ENCODE measurements at regions not wholly inside any gene's neighbourhood (a gene's known extent, or its start where the extent isn't known, plus 50 kb on each side); places are given as distances from the start of the nearest gene placed in this dataset.

DNA sequence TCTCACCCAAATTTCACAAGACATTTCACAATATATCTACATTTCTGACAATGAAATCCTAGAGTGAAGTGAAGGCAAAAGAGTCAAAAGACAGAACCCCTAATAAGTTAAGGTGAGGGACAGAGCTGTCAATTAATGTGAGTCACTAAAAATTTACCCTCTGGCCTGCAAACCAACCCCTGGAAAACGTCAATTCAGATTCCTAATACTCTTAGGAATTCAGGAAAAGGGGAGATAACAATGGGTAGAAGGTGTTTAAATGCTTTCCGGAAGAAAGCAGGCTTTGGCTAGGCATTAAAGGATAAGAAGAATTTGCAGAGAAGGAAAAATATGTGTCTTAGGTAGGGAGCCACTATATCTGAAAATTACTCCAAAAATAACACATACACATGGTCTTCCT is 299.6 kb downstream of the INHBA start:
- ChIA-PET CTCF (interaction anchor here (0.6 kb wide), 1 partner anchor 39 kb away, joined by 3 read pairs; no protein-coding TSS in a partner anchor), POLR2A (no interaction called here)
- H3K79me2 ChIP-seq (ENCODE audit: insufficient read depth): no peaks in the 10 kb centered on the region
- no peak overlapping the region for H3K4me3 ChIP-seq (ENCODE audit: low read depth in 2 of 2, low read length in 1 of 2)
- 63% methylated on average over 2 of the region's 2 CpGs for WGBS (ENCODE audit: low lambda C conversion rate)
- no peak overlapping the region for H3K27ac ChIP-seq (ENCODE audit: low read depth in 2 of 2, low read length in 1 of 2)
- no peaks in the 10 kb centered on the region for H3K9me2 ChIP-seq
- no peaks in the 10 kb centered on the region for H3F3A ChIP-seq (replicated peaks; ENCODE audit: insufficient read depth)
- DNase-seq: no peak
- no peaks in the 10 kb centered on the region for H4K20me1 ChIP-seq (ENCODE audit: insufficient read depth)
- H3K9me3 ChIP-seq: no peaks in the 10 kb centered on the region
- H3K27me3 ChIP-seq (ENCODE audit: insufficient read depth): no peaks in the 10 kb centered on the region
- no peak overlapping the region for H2AFZ ChIP-seq (ENCODE audit: low read depth)
- TF ChIP-seq GATA2 (CRISPR knock-in tag; IDR thresholded peaks at IDR 0.05) (no peak), RXRA (IDR thresholded peaks at IDR 0.05; ENCODE audit: borderline replicate concordance, low read depth) (no peak), NFIC (IDR thresholded peaks at IDR 0.05; ENCODE audit: borderline replicate concordance) (no peak), RAD21 (IDR thresholded peaks at IDR 0.05; ENCODE audit: low read length) (no peak)
- TF ChIP-seq, protein P1, sequence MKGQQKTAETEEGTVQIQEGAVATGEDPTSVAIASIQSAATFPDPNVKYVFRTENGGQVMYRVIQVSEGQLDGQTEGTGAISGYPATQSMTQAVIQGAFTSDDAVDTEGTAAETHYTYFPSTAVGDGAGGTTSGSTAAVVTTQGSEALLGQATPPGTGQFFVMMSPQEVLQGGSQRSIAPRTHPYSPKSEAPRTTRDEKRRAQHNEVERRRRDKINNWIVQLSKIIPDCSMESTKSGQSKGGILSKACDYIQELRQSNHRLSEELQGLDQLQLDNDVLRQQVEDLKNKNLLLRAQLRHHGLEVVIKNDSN (IDR thresholded peaks at IDR 0.05; ENCODE audit: borderline replicate concordance, low read depth): no peak
- H3K36me3 ChIP-seq (replicated peaks in 1 of 2; ENCODE audit: control insufficient read depth in 1 of 2, insufficient read depth in 2 of 2, low read length in 1 of 2): no peaks in the 10 kb centered on the region
- no peaks in the 10 kb centered on the region for H3K4me1 ChIP-seq (ENCODE audit: control insufficient read depth in 1 of 2, insufficient read depth in 2 of 2, low read depth in 1 of 2, low read length in 1 of 2)
- H3K9ac ChIP-seq: no peak overlapping the region
- H3K4me2 ChIP-seq: no peak overlapping the region

DNA sequence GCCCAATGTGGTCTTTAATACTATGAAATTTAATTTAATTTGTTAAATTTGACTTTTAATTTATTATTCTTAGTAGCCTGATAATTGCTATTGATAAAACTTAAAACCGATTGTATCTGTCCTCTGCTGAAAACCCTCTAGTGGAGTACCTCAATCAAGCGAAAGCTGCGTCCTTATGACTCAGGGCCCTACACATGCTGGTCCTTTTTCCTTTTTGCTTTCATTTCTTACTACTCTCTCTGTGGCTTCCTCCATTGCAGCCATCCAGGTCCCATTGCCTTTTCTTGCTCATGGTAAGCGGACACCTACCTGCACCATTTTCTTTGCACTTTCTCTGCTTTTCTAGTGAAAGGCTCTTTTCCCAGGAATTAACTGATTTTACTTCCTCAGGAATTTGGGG is 301.1 kb downstream of the INHBA start:
- no peak for DNase-seq
- no peaks in the 10 kb centered on the region for H4K20me1 ChIP-seq (ENCODE audit: insufficient read depth)
- H3K4me2 ChIP-seq: no peak overlapping the region
- H3K9me2 ChIP-seq: no peaks in the 10 kb centered on the region
- no peak overlapping the region for H3K9ac ChIP-seq
- TF ChIP-seq RCOR1 (IDR thresholded peaks at IDR 0.05; ENCODE audit: low read length) (no peak), RAD21 (IDR thresholded peaks at IDR 0.05; ENCODE audit: low read length) (no peak), NRF1 (IDR thresholded peaks at IDR 0.05; ENCODE audit: low read depth, low read length) (no peak), TCF12 (IDR thresholded peaks at IDR 0.05) (no peak)
- TF ChIP-seq, protein P2, sequence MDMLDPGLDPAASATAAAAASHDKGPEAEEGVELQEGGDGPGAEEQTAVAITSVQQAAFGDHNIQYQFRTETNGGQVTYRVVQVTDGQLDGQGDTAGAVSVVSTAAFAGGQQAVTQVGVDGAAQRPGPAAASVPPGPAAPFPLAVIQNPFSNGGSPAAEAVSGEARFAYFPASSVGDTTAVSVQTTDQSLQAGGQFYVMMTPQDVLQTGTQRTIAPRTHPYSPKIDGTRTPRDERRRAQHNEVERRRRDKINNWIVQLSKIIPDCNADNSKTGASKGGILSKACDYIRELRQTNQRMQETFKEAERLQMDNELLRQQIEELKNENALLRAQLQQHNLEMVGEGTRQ (IDR thresholded peaks at IDR 0.05; ENCODE audit: borderline replicate concordance, low read depth, low read length): no peak
- TF ChIP-seq, protein P3, sequence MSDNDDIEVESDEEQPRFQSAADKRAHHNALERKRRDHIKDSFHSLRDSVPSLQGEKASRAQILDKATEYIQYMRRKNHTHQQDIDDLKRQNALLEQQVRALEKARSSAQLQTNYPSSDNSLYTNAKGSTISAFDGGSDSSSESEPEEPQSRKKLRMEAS (IDR thresholded peaks at IDR 0.05; ENCODE audit: low read depth): no peak
- ChIA-PET POLR2A (no interaction called here), CTCF (no interaction called here)
- H3K27ac ChIP-seq (ENCODE audit: low read depth in 2 of 2, low read length in 1 of 2): no peak overlapping the region
- no peak overlapping the region for H3K4me3 ChIP-seq (ENCODE audit: low read depth in 2 of 2, low read length in 1 of 2)
- no peaks in the 10 kb centered on the region for H3K27me3 ChIP-seq (ENCODE audit: insufficient read depth)
- H3F3A ChIP-seq (replicated peaks; ENCODE audit: insufficient read depth): no peaks in the 10 kb centered on the region
- WGBS (ENCODE audit: low lambda C conversion rate): 34% methylated on average over 4 of the region's 4 CpGs
- no peaks in the 10 kb centered on the region for H3K9me3 ChIP-seq
- no peak overlapping the region for H2AFZ ChIP-seq (ENCODE audit: low read depth)
- no peaks in the 10 kb centered on the region for H3K4me1 ChIP-seq (ENCODE audit: control insufficient read depth in 1 of 2, insufficient read depth in 2 of 2, low read depth in 1 of 2, low read length in 1 of 2)
- H3K36me3 ChIP-seq (replicated peaks in 1 of 2; ENCODE audit: control insufficient read depth in 1 of 2, insufficient read depth in 2 of 2, low read length in 1 of 2): no peaks in the 10 kb centered on the region
- no peaks in the 10 kb centered on the region for H3K79me2 ChIP-seq (ENCODE audit: insufficient read depth)

DNA sequence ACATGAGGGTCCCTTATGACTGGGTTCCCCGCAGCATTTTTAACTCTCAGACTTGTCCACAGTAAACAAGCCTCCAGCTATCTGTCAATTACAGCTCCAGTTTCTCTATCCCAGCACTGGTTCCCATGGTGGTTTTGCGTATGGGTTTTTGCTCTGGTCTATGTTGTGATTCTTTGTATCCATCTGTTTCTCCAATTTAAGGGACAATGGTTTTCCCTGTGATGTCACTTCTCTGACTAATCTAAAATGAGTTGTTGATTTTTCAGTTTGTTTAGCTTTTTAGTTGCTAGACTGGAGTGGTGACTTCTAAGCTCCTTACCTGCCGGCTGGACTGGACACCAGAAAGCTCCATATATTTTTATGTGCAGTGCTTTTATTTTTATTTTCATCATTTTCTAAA is 303.7 kb downstream of the INHBA start:
- CTCF ChIA-PET: interaction anchor here (0.7 to 1.1 kb wide), 2 partner anchors 296 to 306 kb away, joined by 3 read pairs; no protein-coding TSS in a partner anchor
- Histone ChIP-seq H3K4me2 (no peak overlapping the region), H3K27me3 (ENCODE audit: insufficient read depth) (no peaks in the 10 kb centered on the region), H4K20me1 (ENCODE audit: insufficient read depth) (no peaks in the 10 kb centered on the region), H3K79me2 (ENCODE audit: insufficient read depth) (no peaks in the 10 kb centered on the region), H3K9me2 (no peaks in the 10 kb centered on the region), H2AFZ (ENCODE audit: low read depth) (no peak overlapping the region), H3K4me3 (ENCODE audit: low read depth in 2 of 2, low read length in 1 of 2) (no peak overlapping the region), H3K9ac (no peak overlapping the region), H3K27ac (ENCODE audit: low read depth in 2 of 2, low read length in 1 of 2) (no peak overlapping the region), H3F3A (replicated peaks; ENCODE audit: insufficient read depth) (no peaks in the 10 kb centered on the region), H3K9me3 (no peaks in the 10 kb centered on the region; the same call in 1 of the 2 replicates), H3K36me3 (replicated peaks in 1 of 2; ENCODE audit: control insufficient read depth in 1 of 2, insufficient read depth in 2 of 2, low read length in 1 of 2) (no peaks in the 10 kb centered on the region), H3K4me1 (ENCODE audit: control insufficient read depth in 1 of 2, insufficient read depth in 2 of 2, low read depth in 1 of 2, low read length in 1 of 2) (no peaks in the 10 kb centered on the region)
- WGBS (ENCODE audit: low lambda C conversion rate): 87% methylated on average over 3 of the region's 3 CpGs
- POLR2A ChIA-PET: interaction anchor here (1.1 kb wide), 1 partner anchor 28 kb away, joined by 4 read pairs; no protein-coding TSS in a partner anchor
- DNase-seq: no peak
- TF ChIP-seq MXI1 (IDR thresholded peaks at IDR 0.05; ENCODE audit: low read depth, low read length) (no peak), CHD2 (IDR thresholded peaks at IDR 0.05; ENCODE audit: low read length, partially characterized antibody) (no peak), EP300 (IDR thresholded peaks at IDR 0.05; ENCODE audit: borderline replicate concordance in 1 of 2, low read depth in 1 of 2, low read length in 1 of 2) (no peak), GATA2 (CRISPR knock-in tag; IDR thresholded peaks at IDR 0.05) (no peak), GABPA (IDR thresholded peaks at IDR 0.05; ENCODE audit: low read depth) (no peak), RAD21 (IDR thresholded peaks at IDR 0.05; ENCODE audit: low read length) (no peak), YY1 (IDR thresholded peaks at IDR 0.05; ENCODE audit: low read depth) (no peak), TAF1 (IDR thresholded peaks at IDR 0.05; ENCODE audit: borderline replicate concordance, low read depth, low read length) (no peak)
- TF ChIP-seq, protein P1 (IDR thresholded peaks at IDR 0.05; ENCODE audit: borderline replicate concordance, low read depth): no peak
- TF ChIP-seq, protein P4, sequence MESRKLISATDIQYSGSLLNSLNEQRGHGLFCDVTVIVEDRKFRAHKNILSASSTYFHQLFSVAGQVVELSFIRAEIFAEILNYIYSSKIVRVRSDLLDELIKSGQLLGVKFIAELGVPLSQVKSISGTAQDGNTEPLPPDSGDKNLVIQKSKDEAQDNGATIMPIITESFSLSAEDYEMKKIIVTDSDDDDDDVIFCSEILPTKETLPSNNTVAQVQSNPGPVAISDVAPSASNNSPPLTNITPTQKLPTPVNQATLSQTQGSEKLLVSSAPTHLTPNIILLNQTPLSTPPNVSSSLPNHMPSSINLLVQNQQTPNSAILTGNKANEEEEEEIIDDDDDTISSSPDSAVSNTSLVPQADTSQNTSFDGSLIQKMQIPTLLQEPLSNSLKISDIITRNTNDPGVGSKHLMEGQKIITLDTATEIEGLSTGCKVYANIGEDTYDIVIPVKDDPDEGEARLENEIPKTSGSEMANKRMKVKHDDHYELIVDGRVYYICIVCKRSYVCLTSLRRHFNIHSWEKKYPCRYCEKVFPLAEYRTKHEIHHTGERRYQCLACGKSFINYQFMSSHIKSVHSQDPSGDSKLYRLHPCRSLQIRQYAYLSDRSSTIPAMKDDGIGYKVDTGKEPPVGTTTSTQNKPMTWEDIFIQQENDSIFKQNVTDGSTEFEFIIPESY (IDR thresholded peaks at IDR 0.05; ENCODE audit: borderline replicate concordance, low read depth): no peak

Data from SK-N-SH (cell line).